HG03159 (cell line): ENCODE measurements at regions not wholly inside any gene's neighbourhood (a gene's known extent, or its start where the extent isn't known, plus 50 kb on each side); places are given as distances from the start of the nearest gene placed in this dataset.
A peak's percentile ranks its signal among the peaks of the same experiment; 100 is the strongest.

Experiments
- ATAC-seq: cut with Tn5 transposase; IDR thresholded peaks from one replicate; pipeline ENCODE4 v1.9.1; 2021; ENCODE audit warnings: mild to moderate bottlenecking, moderate library complexity; ENCODE audit not compliant: unreplicated experiment

GRCh38 chr7:117929237-117929636, 56.0 kb upstream of the CTTNBP2 start:
- no peak for ATAC-seq

- ATAC-seq: no peak
Measured at GRCh38 chr7:117931314-117931713, 58.1 kb upstream of the CTTNBP2 start.

GRCh38 chr7:117937049-117937752, 64.0 kb upstream of the CTTNBP2 start:
- ATAC-seq: no peak

GRCh38 chr7:117937753-117938483, 64.7 kb upstream of the CTTNBP2 start:
- no peak for ATAC-seq

- no peak for ATAC-seq
Measured at GRCh38 chr7:117941138-117941810, 68.0 kb upstream of the CTTNBP2 start.

GRCh38 chr7:117942780-117943179, 69.5 kb upstream of the CTTNBP2 start:
- no peak for ATAC-seq

GRCh38 chr7:117944886-117945285, 71.6 kb upstream of the CTTNBP2 start:
- no peak for ATAC-seq

GRCh38 chr7:117946151-117946633, 73.0 kb upstream of the CTTNBP2 start:
- no peak for ATAC-seq

GRCh38 chr7:117949232-117949631, 76.0 kb upstream of the CTTNBP2 start:
- ATAC-seq: peak; percentile 57

GRCh38 chr7:117950601-117951260, 77.5 kb upstream of the CTTNBP2 start:
- no peak for ATAC-seq

GRCh38 chr7:117951285-117951684, 78.0 kb upstream of the CTTNBP2 start:
- ATAC-seq: no peak

- ATAC-seq: no peak
Measured at GRCh38 chr7:117951691-117952280, 78.5 kb upstream of the CTTNBP2 start.

GRCh38 chr7:117955046-117955445, 81.8 kb upstream of the CTTNBP2 start:
- no peak for ATAC-seq

GRCh38 chr7:117960351-117960750, 87.1 kb upstream of the CTTNBP2 start:
- ATAC-seq: no peak

GRCh38 chr7:117961235-117961634, 88.0 kb upstream of the CTTNBP2 start:
- ATAC-seq: no peak

- ATAC-seq: no peak
Measured at GRCh38 chr7:117962366-117962994, 89.2 kb upstream of the CTTNBP2 start.

- no peak for ATAC-seq
Measured at GRCh38 chr7:117963264-117964197, 90.3 kb upstream of the CTTNBP2 start.

GRCh38 chr7:117970801-117971200, 97.6 kb upstream of the CTTNBP2 start:
- ATAC-seq: no peak

GRCh38 chr7:117971556-117972244, 98.5 kb upstream of the CTTNBP2 start:
- no peak for ATAC-seq
